Hepatocyte (in vitro differentiated cells): ENCODE measurements at regions not wholly inside any gene's neighbourhood (a gene's known extent, or its start where the extent isn't known, plus 50 kb on each side); places are given as distances from the start of the nearest gene placed in this dataset.

Source experiments
- DNase-seq: peaks from one replicate; pipeline ENCODE4 v3.0.0-alpha.2; 2016; ENCODE audit warnings: low spot score
- H2AFZ ChIP-seq: fragments of 200-600 bp; sonication (generic); 2 replicates; pipeline ENCODE4 v1.6.0; 2016; ENCODE audit warnings: antibody characterized with exemption, mild to moderate bottlenecking
- H3K27ac ChIP-seq: fragments of 200-600 bp; sonication (generic); 2 replicates; pipeline ENCODE4 v1.5.1; 2016; ENCODE audit warnings: mild to moderate bottlenecking
- H3K27me3 ChIP-seq: fragments of 200-600 bp; sonication (generic); 2 replicates; pipeline ENCODE4 v1.6.1; 2016
- H3K36me3 ChIP-seq: fragments of 200-600 bp; sonication (generic); replicated peaks from 2 replicates; pipeline ENCODE4 v1.5.1; 2016; ENCODE audit warnings: low read depth; ENCODE audit not compliant: insufficient read depth
- H3K4me1 ChIP-seq: fragments of 200-600 bp; sonication (generic); 2 replicates; pipeline ENCODE4 v1.5.1; 2016; ENCODE audit warnings: mild to moderate bottlenecking, moderate library complexity; ENCODE audit not compliant: insufficient read depth
- H3K4me2 ChIP-seq: fragments of 200-600 bp; sonication (generic); 2 replicates; pipeline ENCODE4 v1.6.0; 2016
- H3K4me3 ChIP-seq: fragments of 200-600 bp; sonication (generic); 2 replicates; pipeline ENCODE4 v1.5.1; 2016; ENCODE audit warnings: mild to moderate bottlenecking
- H3K79me2 ChIP-seq: fragments of 200-600 bp; sonication (generic); 2 replicates; pipeline ENCODE4 v1.6.0; 2017; ENCODE audit warnings: mild to moderate bottlenecking
- H3K9me2 ChIP-seq: fragments of 200-600 bp; sonication (generic); replicated peaks from 2 replicates; pipeline ENCODE4 v1.6.0; 2017; ENCODE audit warnings: mild to moderate bottlenecking; ENCODE audit not compliant: insufficient read depth
- H3K9me3 ChIP-seq: fragments of 200-600 bp; sonication (generic); 2 replicates; pipeline ENCODE4 v1.5.1; 2016; ENCODE audit warnings: low read depth, mild to moderate bottlenecking
- H4K20me1 ChIP-seq: fragments of 200-600 bp; sonication (generic); 2 replicates; pipeline ENCODE4 v1.6.0; 2016; ENCODE audit warnings: mild to moderate bottlenecking; ENCODE audit not compliant: insufficient read depth, poor library complexity, severe bottlenecking
- CTCF ChIP-seq: fragments of 200-600 bp; sonication (generic); IDR thresholded peaks from 2 replicates; pipeline ENCODE4 v1.5.1; 2016; ENCODE audit warnings: antibody characterized with exemption, mild to moderate bottlenecking; ENCODE audit not compliant: poor library complexity
- EZH2 ChIP-seq: fragments of 200-600 bp; sonication (generic); IDR thresholded peaks from 2 replicates; pipeline ENCODE4 v1.6.1; 2016; ENCODE audit warnings: antibody characterized with exemption, mild to moderate bottlenecking, borderline replicate concordance
- EZH2phosphoT487 ChIP-seq: fragments of 200-600 bp; sonication (generic); IDR thresholded peaks from one replicate; pipeline ENCODE4 v1.6.1; 2018; ENCODE audit warnings: antibody characterized with exemption, mild to moderate bottlenecking, low read depth, moderate library complexity; ENCODE audit not compliant: unreplicated experiment, severe bottlenecking
- WGBS: methylation state at CpG from one replicate; pipeline ENCODE4 v1.1.6; 2016; ENCODE audit warnings: low lambda C conversion rate; ENCODE audit errors: missing lambda C conversion rate; 5-methylcytosine and 5-hydroxymethylcytosine counted together

GRCh38 chr12:75805905-75806304 lies 225.7 kb downstream of the PHLDA1 start:
- Histone ChIP-seq H3K4me1 (no peaks in the 10 kb centered on the region), H4K20me1 (no peaks in the 10 kb centered on the region), H3K9me2 (no peaks in the 10 kb centered on the region), H2AFZ (no peak overlapping the region), H3K9me3 (peaks cover 6% of the 10 kb centered on the region), H3K27ac (no peak overlapping the region), H3K27me3 (no peaks in the 10 kb centered on the region), H3K79me2 (no peaks in the 10 kb centered on the region), H3K4me3 (no peak overlapping the region), H3K36me3 (no peaks in the 10 kb centered on the region), H3K4me2 (no peak overlapping the region)
- no peak for DNase-seq
- 96% methylated on average over 2 of the region's 2 CpGs for WGBS
- no peak for TF ChIP-seq EZH2
- no peak for TF ChIP-seq CTCF
- TF ChIP-seq EZH2phosphoT487 = no peak

- 91% methylated on average over 2 of the region's 2 CpGs for WGBS
- Histone ChIP-seq H2AFZ (no peak overlapping the region), H3K9me3 (peaks cover 6% of the 10 kb centered on the region), H3K36me3 (no peaks in the 10 kb centered on the region), H3K79me2 (no peaks in the 10 kb centered on the region), H4K20me1 (no peaks in the 10 kb centered on the region), H3K27ac (no peak overlapping the region), H3K4me1 (no peaks in the 10 kb centered on the region), H3K27me3 (no peaks in the 10 kb centered on the region), H3K9me2 (no peaks in the 10 kb centered on the region), H3K4me3 (no peak overlapping the region), H3K4me2 (no peak overlapping the region)
- no peak for TF ChIP-seq EZH2
- no peak for TF ChIP-seq EZH2phosphoT487
- TF ChIP-seq CTCF = no peak
- no peak for DNase-seq
Observed at GRCh38 chr12:75805320-75805719, 226.3 kb downstream of the PHLDA1 start.

GRCh38 chr12:75798136-75798926 lies 233.2 kb downstream of the PHLDA1 start:
- Histone ChIP-seq H3K4me2 (no peak overlapping the region), H3K79me2 (no peaks in the 10 kb centered on the region), H3K9me2 (no peaks in the 10 kb centered on the region), H3K4me1 (no peaks in the 10 kb centered on the region), H3K27ac (no peak overlapping the region), H4K20me1 (no peaks in the 10 kb centered on the region), H3K4me3 (no peak overlapping the region), H3K36me3 (no peaks in the 10 kb centered on the region), H3K9me3 (no peaks in the 10 kb centered on the region), H2AFZ (no peak overlapping the region), H3K27me3 (no peaks in the 10 kb centered on the region)
- whole genome bisulfite sequencing = 56% methylated on average over 4 of the region's 4 CpGs
- no peak for TF ChIP-seq EZH2
- no peak for TF ChIP-seq CTCF
- no peak for TF ChIP-seq EZH2phosphoT487
- no peak for DNase-seq
